SKM-1 (cell line): ENCODE measurements at regions not wholly inside any gene's neighbourhood (a gene's known extent, or its start where the extent isn't known, plus 50 kb on each side); places are given as distances from the start of the nearest gene placed in this dataset.
"Not testable (repeated sequence)": the region's sequence is repeated elsewhere in the genome, so short reads cannot be mapped to it uniquely, and the experiment has no call there.

ENCODE experiments used
- DNase-seq: peaks from one replicate; lab custom pipeline; 2025; ENCODE audit not compliant: unreplicated experiment; lab: John Stamatoyannopoulos, UW

- DNase-seq = no peak
Measured at GRCh38 chr1:29630756-29631155, 394.4 kb downstream of the PTPRU start.

- no peak for DNase-seq
Measured at GRCh38 chr1:29629814-29630516, 393.6 kb downstream of the PTPRU start.

GRCh38 chr1:29629401-29629800 is 393.1 kb downstream of the PTPRU start:
- no peak for DNase-seq

DNA sequence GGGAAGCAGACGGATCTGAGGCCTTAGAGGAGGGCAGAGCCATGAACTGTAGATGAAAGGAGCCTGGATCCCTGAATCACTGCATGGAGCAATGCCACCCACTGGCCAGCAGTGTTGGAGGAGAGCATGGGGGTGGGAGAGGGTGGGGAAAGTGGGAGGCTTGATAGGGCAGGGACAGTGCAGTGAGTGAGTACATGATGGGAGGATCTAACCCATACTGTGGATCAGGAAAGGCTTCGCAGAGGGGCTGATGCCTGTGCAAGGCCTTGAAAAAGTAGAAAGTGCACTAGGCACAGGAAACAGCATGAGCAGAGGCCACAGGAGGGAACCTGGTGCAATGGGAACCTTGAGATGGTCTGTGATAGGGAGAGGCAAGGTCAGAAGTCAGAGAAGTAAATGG is 391.9 kb downstream of the PTPRU start:
- no peak for DNase-seq

DNA sequence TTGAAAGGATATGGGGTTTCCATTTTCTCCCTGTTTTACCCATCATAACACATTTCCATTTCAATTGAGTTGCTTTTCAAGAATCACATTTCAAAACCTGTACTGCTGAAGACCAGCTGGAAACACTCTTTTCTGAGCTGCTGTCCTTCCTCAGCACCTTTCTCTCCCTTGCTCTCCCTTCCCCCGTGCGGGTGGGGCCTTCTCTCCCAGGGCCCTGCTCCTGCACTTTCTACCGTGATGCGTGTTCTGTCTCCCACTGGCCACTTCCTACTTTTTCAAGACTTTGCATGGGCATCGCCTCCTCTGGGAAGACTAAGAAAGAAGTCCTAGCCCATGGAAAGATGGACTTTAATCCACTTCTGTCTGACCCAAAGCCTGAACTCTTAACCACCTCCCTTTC is 390.4 kb downstream of the PTPRU start:
- no peak for DNase-seq

DNA sequence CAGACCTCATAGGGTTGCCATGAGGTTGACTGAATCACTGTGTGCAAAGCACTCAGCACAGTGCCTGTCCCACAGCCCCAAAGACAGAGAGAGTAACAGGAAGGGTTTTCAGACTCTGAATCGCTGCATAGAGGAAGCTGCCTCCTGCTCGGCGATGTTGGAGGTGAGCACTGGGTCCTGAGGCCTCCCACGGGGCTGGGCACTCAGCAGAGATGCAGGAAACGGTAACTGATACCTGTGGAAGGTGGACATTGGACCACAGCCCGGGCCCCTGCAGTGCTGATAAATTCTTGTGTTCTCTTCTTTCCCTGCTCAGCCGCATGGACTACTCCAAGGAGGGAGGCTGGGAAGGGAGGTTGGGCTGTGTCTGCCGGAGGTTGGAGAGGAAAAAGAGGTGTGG is 389.7 kb downstream of the PTPRU start:
- DNase-seq = no peak

DNA sequence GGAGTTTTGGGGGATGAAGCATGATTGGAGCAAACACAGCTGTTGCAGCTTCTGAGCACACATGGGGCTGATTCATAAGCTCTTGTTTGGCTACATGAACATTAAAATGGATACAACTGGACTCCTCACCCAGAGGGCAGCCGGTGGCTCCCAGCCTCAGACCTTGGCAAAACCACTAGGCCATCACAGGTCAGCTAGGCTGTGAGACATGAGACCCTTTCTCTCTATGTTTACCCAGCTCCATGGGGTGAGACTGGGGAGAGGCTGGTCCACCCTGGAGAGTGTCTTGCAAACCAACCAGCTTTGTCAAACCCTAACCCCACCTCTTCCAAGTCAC is 388.7 kb downstream of the PTPRU start:
- no peak for DNase-seq

DNA sequence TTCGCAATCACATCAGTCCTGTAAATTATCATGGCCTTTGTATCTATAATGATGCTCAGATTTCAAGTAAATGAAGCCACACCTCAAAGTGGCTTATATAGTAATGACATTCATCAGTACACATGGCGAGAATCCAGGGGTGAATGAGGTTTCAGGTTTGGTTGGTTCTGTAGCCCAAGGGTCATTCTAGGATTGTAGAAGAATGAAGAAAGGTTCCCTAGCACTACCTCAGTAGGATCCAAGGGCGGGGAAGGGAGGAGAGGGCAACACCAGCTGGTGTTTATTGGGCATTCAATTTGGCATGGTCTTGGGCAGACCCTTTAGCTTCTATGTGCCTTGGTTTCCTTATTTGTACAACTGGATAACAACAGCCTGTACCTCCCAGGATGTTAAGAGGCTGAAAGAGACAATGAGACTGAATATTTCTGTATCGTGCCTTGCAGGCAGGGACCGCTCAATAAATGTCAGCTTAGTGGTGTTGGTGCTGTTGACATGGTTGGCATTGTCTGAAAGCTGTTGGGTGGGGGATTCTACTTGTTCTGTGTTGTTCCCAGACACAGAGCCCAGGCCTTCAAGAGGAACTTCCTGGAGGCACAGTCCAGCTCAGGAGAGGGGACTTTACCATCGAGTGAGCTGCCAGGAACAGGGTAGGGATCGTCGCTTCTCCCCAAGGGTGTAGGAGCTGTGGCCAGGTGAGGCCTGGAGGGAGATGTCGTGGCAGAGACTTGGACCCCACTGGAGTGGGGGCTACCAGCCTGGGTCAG is 388.2 kb downstream of the PTPRU start:
- no peak for DNase-seq

DNA sequence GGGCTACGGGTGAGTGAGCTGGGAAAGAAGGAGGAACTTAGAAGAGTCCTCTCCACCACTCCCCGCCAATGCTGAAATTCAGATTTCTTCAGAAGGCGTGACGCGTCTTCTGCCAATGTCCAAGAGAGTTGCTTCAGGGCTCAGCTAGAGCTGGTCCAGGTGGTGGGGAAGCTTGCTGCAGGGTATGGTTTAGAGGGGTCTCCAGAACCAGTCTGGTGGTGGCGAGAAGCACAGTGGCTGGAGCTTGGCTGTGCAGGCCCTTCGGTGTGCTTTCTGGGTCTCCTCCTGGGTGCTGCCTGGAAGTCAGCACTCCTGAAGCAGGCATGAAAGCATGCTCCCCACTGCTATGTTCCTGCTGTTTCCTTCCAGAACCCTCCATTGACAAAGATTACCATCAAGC is 387.2 kb downstream of the PTPRU start:
- DNase-seq = no peak

GRCh38 chr1:29621826-29622435 is 385.6 kb downstream of the PTPRU start:
- no peak for DNase-seq

DNA sequence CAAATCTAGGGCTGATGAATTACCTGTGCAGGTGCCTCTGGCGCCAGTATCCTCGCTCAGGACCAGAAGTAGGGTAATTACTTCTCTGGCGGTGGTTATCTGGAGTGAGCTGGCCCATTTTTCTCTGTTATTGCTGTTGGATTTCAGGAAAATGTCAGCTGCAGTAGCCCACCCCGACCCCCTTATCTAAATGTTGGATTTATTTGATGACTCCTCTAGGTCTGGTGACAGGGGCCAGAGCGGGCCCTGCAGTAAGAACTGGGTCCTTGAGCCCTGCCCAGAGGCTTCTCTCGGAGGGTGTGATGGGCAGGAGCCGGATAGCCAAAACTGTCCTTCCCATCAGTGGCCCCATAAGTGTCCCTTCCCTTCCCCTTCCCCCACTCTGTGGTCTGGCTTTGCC is 384.3 kb downstream of the PTPRU start:
- no peak for DNase-seq

- no peak for DNase-seq
Measured at GRCh38 chr1:29607236-29607635, 370.9 kb downstream of the PTPRU start.

GRCh38 chr1:29604796-29605195 is 368.5 kb downstream of the PTPRU start:
- DNase-seq = not testable (repeated sequence)

DNA sequence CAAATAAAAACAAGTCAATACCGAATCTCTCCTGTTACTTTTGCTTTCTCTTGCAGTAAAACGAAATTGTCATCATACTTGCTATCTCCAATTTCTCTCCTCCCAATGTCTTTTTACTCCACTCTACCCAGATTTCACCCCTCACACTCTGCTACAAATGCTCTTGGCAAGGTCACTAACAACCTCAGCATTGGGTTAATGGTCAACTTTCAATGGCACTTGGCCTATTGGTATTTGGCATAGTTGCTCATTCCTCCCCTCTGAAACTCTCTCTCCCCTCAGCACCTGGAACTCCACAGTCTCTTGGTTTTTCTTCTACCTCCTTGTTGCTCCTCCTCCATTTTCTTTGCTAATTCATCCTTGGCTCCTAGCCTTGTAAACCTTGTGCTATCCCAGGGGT is 367.3 kb downstream of the PTPRU start:
- DNase-seq = no peak

- no peak for DNase-seq
Measured at GRCh38 chr1:29602203-29602602, 365.9 kb downstream of the PTPRU start.

DNA sequence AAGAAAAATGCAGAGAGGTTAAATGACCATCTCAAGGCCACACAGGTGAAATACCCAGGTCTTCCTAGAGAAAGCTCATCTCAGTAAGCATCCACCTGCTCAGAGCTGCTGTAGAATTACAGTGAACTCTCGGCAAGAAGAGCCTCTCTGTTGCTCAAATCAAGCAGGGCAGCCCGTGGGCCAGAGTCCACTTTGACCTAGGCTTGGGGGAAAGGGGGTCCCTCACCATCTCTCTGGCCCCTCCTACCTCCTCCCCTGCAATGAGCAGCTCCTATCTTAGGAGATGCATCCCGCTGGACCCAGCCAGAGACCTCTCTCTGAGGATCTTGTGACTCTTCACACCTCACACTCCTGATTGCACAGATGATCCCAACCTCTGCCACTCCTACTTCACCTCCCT is 364.7 kb downstream of the PTPRU start:
- no peak for DNase-seq

- no peak for DNase-seq
Measured at GRCh38 chr1:29599826-29600225, 363.5 kb downstream of the PTPRU start.

DNA sequence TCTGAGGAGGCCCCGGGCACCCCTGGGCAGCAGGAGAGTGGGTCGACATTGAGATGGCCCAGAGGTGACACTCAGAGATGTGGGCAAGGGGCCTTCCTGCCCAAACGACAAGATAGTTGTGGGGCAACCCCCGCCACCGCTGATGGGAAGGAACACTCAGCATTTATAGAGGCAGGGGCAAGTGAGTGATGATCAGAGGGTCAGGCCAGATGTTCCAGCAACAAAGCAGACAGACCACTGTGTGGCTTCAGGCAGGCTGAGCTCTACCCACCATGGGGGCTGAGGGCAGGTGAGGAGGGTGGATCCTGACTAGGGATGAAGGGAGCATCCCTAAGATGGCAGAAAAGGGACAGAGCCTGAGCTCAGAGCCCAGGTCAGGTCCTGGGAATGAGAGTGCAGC is 362.7 kb downstream of the PTPRU start:
- no peak for DNase-seq

DNA sequence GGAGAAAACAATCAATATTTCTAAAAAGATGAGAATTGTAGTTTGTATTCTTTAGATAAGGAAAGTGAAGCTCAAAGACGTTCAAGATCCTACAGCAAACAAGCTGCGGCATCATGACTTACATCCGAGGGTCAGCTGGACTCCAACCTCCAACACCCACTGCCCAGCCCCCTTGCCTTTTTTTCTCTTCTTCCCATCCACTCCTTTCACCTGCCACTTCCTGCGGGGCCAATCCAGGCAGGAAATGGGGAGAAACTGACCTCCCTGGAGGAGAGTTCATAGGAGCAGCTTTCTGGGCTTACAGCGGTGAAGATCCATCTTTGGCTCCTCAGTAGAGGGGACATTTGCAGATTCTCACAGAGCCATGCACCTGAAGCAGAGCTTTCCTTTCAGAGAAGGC is 361.5 kb downstream of the PTPRU start:
- no peak for DNase-seq

DNA sequence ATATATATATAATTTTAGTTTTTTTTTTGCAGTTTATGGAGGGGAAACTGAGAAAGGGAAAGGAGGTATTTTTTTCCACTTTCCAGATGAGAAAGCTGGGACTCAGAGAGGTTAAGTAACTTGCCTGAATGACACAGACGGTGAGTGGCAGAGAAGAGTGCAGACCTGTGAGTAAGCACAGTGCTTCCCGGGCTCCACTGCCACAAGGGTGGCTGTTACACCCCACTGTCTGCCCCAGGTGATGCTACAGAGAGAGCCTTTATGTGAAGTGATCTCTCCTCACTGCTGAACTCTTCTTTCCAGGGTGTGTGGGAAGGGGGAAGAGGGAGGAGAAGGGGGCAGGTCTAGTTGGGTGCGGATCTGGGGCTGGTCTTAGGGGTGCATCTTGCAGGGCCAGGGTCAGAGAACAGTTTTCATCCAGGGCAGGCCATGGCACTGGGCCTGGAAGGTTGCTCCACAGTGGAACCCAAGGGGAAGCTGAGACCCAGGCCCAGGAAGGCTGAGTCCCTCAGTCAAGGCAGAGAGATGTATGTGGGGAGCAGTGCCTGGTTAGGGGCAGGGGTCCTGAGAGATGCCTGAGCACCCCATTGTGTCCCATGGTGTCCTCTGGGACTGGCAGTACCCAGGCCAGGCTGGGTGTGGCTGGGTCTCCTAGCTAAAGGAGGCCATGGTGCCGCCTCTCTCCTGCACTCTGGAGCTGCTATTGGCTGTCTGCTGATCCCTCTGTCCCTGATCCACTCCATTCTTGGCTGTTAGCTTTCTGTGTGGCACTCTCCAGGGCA is 357.5 kb downstream of the PTPRU start:
- no peak for DNase-seq

GRCh38 chr1:29592731-29593130 is 356.4 kb downstream of the PTPRU start:
- DNase-seq = no peak

DNA sequence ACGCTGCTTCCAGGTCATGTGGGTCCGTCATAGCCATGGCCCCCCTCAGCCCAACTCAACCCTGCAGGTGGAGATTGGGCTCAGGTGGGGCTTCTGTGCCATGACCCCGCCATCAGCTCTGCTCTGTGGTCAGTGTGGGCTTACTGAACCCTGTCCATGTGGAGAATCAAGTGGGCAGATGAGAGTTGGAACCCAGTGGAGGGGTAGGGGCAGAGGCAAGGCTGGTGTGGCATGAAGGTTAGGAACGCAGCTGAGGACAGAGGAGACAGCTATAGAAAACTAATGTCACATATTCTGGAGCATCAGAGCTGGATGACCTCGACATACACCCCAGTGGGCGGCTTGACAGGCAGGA is 355.9 kb downstream of the PTPRU start:
- DNase-seq = no peak
